ENCODE measurements at regions not wholly inside any gene's neighbourhood (a gene's known extent, or its start where the extent isn't known, plus 50 kb on each side); places are given as distances from the start of the nearest gene placed in this dataset.

- TF ChIP-seq CTCF (IDR thresholded peaks at IDR 0.05) (peak; percentile 87), EZH2 (IDR thresholded peaks at IDR 0.05) (no peak), EZH2phosphoT487 (IDR thresholded peaks at IDR 0.05) (no peak)
Observed at GRCh38 chr12:107884769-107885694, 110.5 kb downstream of the ASCL4 start.
